CD14-positive monocyte (primary cell): ENCODE measurements at regions not wholly inside any gene's neighbourhood (a gene's known extent, or its start where the extent isn't known, plus 50 kb on each side); places are given as distances from the start of the nearest gene placed in this dataset.

Source experiments
- DNase-seq, 3 donors: peaks; one replicate each; pipeline ENCODE4 v3.0.0-alpha.2; 2011 to 2022
- H2AFZ ChIP-seq: 2 replicates; pipeline ENCODE4 v1.6.0; 2012; ENCODE audit warnings: mild to moderate bottlenecking, low read depth, low read length, inconsistent platforms; ENCODE audit not compliant: insufficient read depth, poor library complexity, severe bottlenecking
- H3K27ac ChIP-seq, 2 donors: 1 replicate in 1 of 2; 2 replicates in 1 of 2; pipeline ENCODE4 v1.5.1; 2012 to 2013; ENCODE audit warnings: low read length in 2 of 2, control low read depth in 1 of 2, inconsistent platforms in 1 of 2, low read depth in 1 of 2, mild to moderate bottlenecking in 1 of 2
- H3K27me3 ChIP-seq, 2 donors: one replicate each; pipeline versions ENCODE4 v1.6.0 to v1.6.1; 2011 to 2013; ENCODE audit warnings: low read length in 2 of 2; ENCODE audit not compliant: control insufficient read depth in 2 of 2, insufficient read depth in 2 of 2
- H3K36me3 ChIP-seq, 2 donors: replicated peaks in 1 of 2; 1 replicate in 1 of 2; 2 replicates in 1 of 2; pipeline versions ENCODE4 v1.5.1 to v1.6.1; 2012 to 2013; ENCODE audit warnings: low read length in 2 of 2, control low read depth in 1 of 2, inconsistent platforms in 1 of 2, mild to moderate bottlenecking in 1 of 2; ENCODE audit not compliant: insufficient read depth in 2 of 2, control insufficient read depth in 1 of 2
- H3K4me1 ChIP-seq, 2 donors: 1 replicate in 1 of 2; 2 replicates in 1 of 2; pipeline versions ENCODE4 v1.5.1 to v1.6.1; 2012 to 2013; ENCODE audit warnings: low read length in 2 of 2, control low read depth in 1 of 2, inconsistent platforms in 1 of 2, mild to moderate bottlenecking in 1 of 2, moderate library complexity in 1 of 2; ENCODE audit not compliant: insufficient read depth in 2 of 2, control insufficient read depth in 1 of 2
- H3K4me2 ChIP-seq: replicated peaks from 2 replicates; pipeline ENCODE3; 2012; ENCODE audit warnings: low read length, moderate library complexity, mild to moderate bottlenecking; ENCODE audit not compliant: poor library complexity, severe bottlenecking; ENCODE audit errors: extremely low read depth
- H3K4me3 ChIP-seq, 3 experiments: fragments of 200-600 bp in 1 of 3; sonication (generic) in 1 of 3; replicated peaks in 1 of 3; 1 replicate in 2 of 3; 2 replicates in 1 of 3; pipeline ENCODE4 v1.5.1; 2011 to 2013; ENCODE audit warnings: low read length in 3 of 3, mild to moderate bottlenecking in 3 of 3, control low read depth in 2 of 3, low read depth in 2 of 3, inconsistent platforms in 1 of 3, moderate library complexity in 1 of 3
- H3K79me2 ChIP-seq: 2 replicates; pipeline ENCODE4 v1.6.0; 2012; ENCODE audit warnings: mild to moderate bottlenecking, control low read depth, inconsistent platforms, low read length, moderate library complexity; ENCODE audit not compliant: insufficient read depth
- H3K9ac ChIP-seq: 2 replicates; pipeline ENCODE4 v1.6.0; 2017; ENCODE audit warnings: low read length, mild to moderate bottlenecking; ENCODE audit not compliant: insufficient read depth, poor library complexity, severe bottlenecking
- H3K9me3 ChIP-seq, 2 donors: replicated peaks in 1 of 2; 1 replicate in 1 of 2; 2 replicates in 1 of 2; pipeline versions ENCODE4 v1.5.1 to v1.6.1; 2012 to 2013; ENCODE audit warnings: low read length in 2 of 2, control low read depth in 1 of 2; ENCODE audit not compliant: control insufficient read depth in 1 of 2, insufficient read depth in 1 of 2
- H4K20me1 ChIP-seq: 2 replicates; pipeline ENCODE4 v1.6.0; 2012; ENCODE audit warnings: mild to moderate bottlenecking, low read length, control low read depth, moderate library complexity; ENCODE audit not compliant: insufficient read depth
- H3K27ac Mint-ChIP-seq, 7 donors: one replicate each; pipeline ENCODE4 v1.8.0; 2020; ENCODE audit warnings: mild to moderate bottlenecking in 7 of 7, mixed read lengths in 7 of 7, moderate library complexity in 6 of 7, inconsistent platforms in 2 of 7
- H3K27me3 Mint-ChIP-seq, 3 donors: one replicate each; pipeline ENCODE4 v1.8.0; 2021 to 2022; ENCODE audit warnings: low read depth in 3 of 3, mild to moderate bottlenecking in 3 of 3, mixed read lengths in 3 of 3, moderate library complexity in 3 of 3, inconsistent platforms in 1 of 3
- H3K36me3 Mint-ChIP-seq, 2 donors: one replicate each; pipeline ENCODE4 v1.8.0; 2020; ENCODE audit warnings: mixed read lengths in 2 of 2, inconsistent platforms in 1 of 2, mild to moderate bottlenecking in 1 of 2
- H3K4me1 Mint-ChIP-seq: one replicate; pipeline ENCODE4 v1.8.0; 2020; ENCODE audit warnings: mild to moderate bottlenecking, mixed read lengths
- H3K4me3 Mint-ChIP-seq, 2 donors: one replicate each; pipeline ENCODE4 v1.8.0; 2020; ENCODE audit warnings: mild to moderate bottlenecking in 2 of 2, mixed read lengths in 2 of 2, moderate library complexity in 1 of 2
- H3K9me3 Mint-ChIP-seq, 7 donors: one replicate each; pipeline ENCODE4 v1.8.0; 2020 to 2022; ENCODE audit warnings: mixed read lengths in 7 of 7, mild to moderate bottlenecking in 6 of 7, moderate library complexity in 6 of 7, inconsistent platforms in 2 of 7
- CTCF ChIP-seq: fragments of 200-600 bp; IDR thresholded peaks from one replicate; pipeline ENCODE4 v1.8.0; 2022; ENCODE audit warnings: antibody characterized with exemption, mild to moderate bottlenecking
- WGBS: methylation state at CpG from one replicate; pipeline ENCODE4 v1.1.5; 2013; ENCODE audit warnings: missing lambda C conversion rate; ENCODE audit not compliant: insufficient coverage; 5-methylcytosine and 5-hydroxymethylcytosine counted together
- intact Hi-C, 2 donors: fragments of 100-400 bp; cut with micrococcal nuclease; formaldehyde crosslinking; loops; one replicate each; pipeline versions ENCODE4 v1.15.0 to v1.15.1; 2023

- Histone ChIP-seq H3K79me2 (no peaks in the 10 kb centered on the region), H3K4me3 (no peak overlapping the region), H4K20me1 (no peaks in the 10 kb centered on the region), H3K27ac (no peak overlapping the region), H3K27me3 (no peaks in the 10 kb centered on the region), H2AFZ (no peak overlapping the region), H3K36me3 (no peaks in the 10 kb centered on the region), H3K9me3 (no peaks in the 10 kb centered on the region), H3K4me2 (no peak overlapping the region), H3K4me1 (no peaks in the 10 kb centered on the region), H3K9ac (no peak overlapping the region)
- TF ChIP-seq CTCF, result no peak
- WGBS, result 82% methylated on average over 2 of the region's 3 CpGs
- Mint-ChIP-seq H3K27me3 (peaks cover 0 to 2% (median 1%) of the 10 kb centered on the region in 3 donors), H3K4me3 (no peak overlapping the region), H3K4me1 (no peaks in the 10 kb centered on the region), H3K9me3 (peaks cover 0 to 3% (median 0%) of the 10 kb centered on the region in 7 donors), H3K27ac (no peak overlapping the region), H3K36me3 (no peaks in the 10 kb centered on the region)
- intact Hi-C loops, result no loop called here
- DNase-seq, result no peak
These were observed 68.6 kb upstream of the SORBS2 start for GRCh38 chr4:185880571-185880970.

GRCh38 chr4:185881430-185881829 is 69.4 kb upstream of the SORBS2 start:
- peaks cover 0 to 3% (median 0%) of the 10 kb centered on the region in 7 donors for H3K9me3 Mint-ChIP-seq
- no peaks in the 10 kb centered on the region for H3K36me3 Mint-ChIP-seq
- Histone ChIP-seq H3K9ac (no peak overlapping the region), H3K4me3 (no peak overlapping the region), H3K4me2 (no peak overlapping the region), H3K36me3 (no peaks in the 10 kb centered on the region), H3K9me3 (no peaks in the 10 kb centered on the region), H4K20me1 (no peaks in the 10 kb centered on the region), H2AFZ (no peak overlapping the region), H3K27ac (no peak overlapping the region), H3K79me2 (no peaks in the 10 kb centered on the region), H3K27me3 (no peaks in the 10 kb centered on the region), H3K4me1 (peaks cover 0 to 4% of the 10 kb centered on the region in 2 donors)
- peaks cover 3% of the 10 kb centered on the region for H3K4me1 Mint-ChIP-seq
- intact Hi-C loops, result no loop called here
- 90% methylated on average over 3 of the region's 3 CpGs for WGBS
- no peak overlapping the region for H3K4me3 Mint-ChIP-seq
- H3K27me3 Mint-ChIP-seq, result peaks cover 0 to 2% (median 1%) of the 10 kb centered on the region in 3 donors
- DNase-seq, result no peak
- H3K27ac Mint-ChIP-seq, result no peak overlapping the region
- TF ChIP-seq CTCF, result no peak
